Colonic mucosa (tissue), 4 donors: ENCODE measurements at regions not wholly inside any gene's neighbourhood (a gene's known extent, or its start where the extent isn't known, plus 50 kb on each side); places are given as distances from the start of the nearest gene placed in this dataset.
"Not testable (repeated sequence)": the region's sequence is repeated elsewhere in the genome, so short reads cannot be mapped to it uniquely, and the experiment has no call there.

Experiments used
- DNase-seq: peaks from one replicate; pipeline ENCODE4 v3.0.0-alpha.2; 2020
- H3K27ac ChIP-seq: fragments of 200-600 bp; one replicate; pipeline ENCODE4 v1.8.0; 2021
- H3K27me3 ChIP-seq: fragments of 200-600 bp; one replicate; pipeline ENCODE4 v1.8.0; 2021
- H3K36me3 ChIP-seq: fragments of 200-600 bp; one replicate; pipeline ENCODE4 v1.8.0; 2021
- H3K4me1 ChIP-seq: fragments of 200-600 bp; one replicate; pipeline ENCODE4 v1.8.0; 2021; ENCODE audit warnings: mild to moderate bottlenecking
- H3K4me3 ChIP-seq: fragments of 200-600 bp; one replicate; pipeline ENCODE4 v1.8.0; 2021
- H3K9ac ChIP-seq, 2 donors: one replicate each; pipeline ENCODE4 v1.7.0; 2013; ENCODE audit warnings: control low read depth in 2 of 2, low read depth in 2 of 2, low read length in 2 of 2
- H3K9me3 ChIP-seq: fragments of 200-600 bp; one replicate; pipeline ENCODE4 v1.8.0; 2021
- intact Hi-C: fragments of 100-400 bp; cut with DNase I; formaldehyde crosslinking; loops from one replicate; pipeline ENCODE4 v1.14.1; 2022
- TF ChIP-seq, protein P1 (sequence below): fragments of 200-600 bp; IDR thresholded peaks from one replicate; pipeline ENCODE4 v1.8.0; 2022; ENCODE audit warnings: antibody characterized with exemption, mild to moderate bottlenecking
- donor health status: healthy.
- donor health status: DM: no; HTN: no; CAD: no.
- donor health status: DM: no; HTN: no; CAD: no.

DNA sequence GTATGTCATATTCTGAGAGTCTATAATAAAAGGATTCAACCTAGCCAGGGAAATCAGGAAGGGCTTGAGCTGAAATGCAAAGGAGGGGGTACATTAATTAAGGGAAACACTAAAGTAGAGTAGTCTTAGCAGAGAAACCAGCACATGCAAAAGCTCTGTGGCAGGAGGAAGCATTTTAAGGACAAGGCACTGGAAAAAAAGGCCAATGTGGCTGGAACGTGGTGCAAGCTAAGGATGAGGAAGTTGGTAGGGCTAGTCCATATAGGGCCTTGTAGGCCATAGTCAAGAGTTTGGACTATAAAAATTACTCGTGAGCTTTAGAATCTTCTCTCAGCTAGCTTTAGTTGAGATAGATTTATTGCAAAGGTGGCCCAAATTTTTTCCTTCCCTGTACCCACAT is 75.2 kb upstream of the TOP1 start:
- Histone ChIP-seq H3K9me3 (no peaks in the 10 kb centered on the region), H3K27me3 (no peaks in the 10 kb centered on the region), H3K36me3 (no peaks in the 10 kb centered on the region), H3K4me3 (no peak overlapping the region), H3K4me1 (no peaks in the 10 kb centered on the region), H3K9ac (no peak overlapping the region), H3K27ac (no peak overlapping the region)
- DNase-seq, result no peak
- TF ChIP-seq, protein P1, sequence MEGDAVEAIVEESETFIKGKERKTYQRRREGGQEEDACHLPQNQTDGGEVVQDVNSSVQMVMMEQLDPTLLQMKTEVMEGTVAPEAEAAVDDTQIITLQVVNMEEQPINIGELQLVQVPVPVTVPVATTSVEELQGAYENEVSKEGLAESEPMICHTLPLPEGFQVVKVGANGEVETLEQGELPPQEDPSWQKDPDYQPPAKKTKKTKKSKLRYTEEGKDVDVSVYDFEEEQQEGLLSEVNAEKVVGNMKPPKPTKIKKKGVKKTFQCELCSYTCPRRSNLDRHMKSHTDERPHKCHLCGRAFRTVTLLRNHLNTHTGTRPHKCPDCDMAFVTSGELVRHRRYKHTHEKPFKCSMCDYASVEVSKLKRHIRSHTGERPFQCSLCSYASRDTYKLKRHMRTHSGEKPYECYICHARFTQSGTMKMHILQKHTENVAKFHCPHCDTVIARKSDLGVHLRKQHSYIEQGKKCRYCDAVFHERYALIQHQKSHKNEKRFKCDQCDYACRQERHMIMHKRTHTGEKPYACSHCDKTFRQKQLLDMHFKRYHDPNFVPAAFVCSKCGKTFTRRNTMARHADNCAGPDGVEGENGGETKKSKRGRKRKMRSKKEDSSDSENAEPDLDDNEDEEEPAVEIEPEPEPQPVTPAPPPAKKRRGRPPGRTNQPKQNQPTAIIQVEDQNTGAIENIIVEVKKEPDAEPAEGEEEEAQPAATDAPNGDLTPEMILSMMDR, result no peak
- intact Hi-C loops, result loop anchor here (10.0 kb wide), 1 partner anchor 1059 kb away; no protein-coding TSS in a partner anchor

DNA sequence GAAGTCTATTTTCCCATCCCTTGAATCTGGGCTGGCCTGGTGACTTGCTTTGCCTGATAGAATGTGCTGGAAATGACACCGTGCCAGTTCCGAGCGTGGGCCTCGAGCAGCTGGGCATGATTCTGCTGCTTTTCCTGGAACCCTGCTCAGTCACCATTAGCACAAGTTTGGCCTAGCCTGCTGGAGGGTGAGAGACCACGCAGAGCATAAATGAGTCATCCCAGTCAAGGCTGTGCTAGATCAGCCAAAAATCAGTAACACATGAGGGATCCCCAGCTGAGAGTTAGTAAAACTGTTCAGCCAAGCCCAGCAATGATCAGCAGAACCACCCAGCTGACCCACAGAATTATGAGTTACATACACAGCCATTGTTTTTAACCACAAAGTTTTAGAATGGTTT is 74.8 kb upstream of the TOP1 start:
- Histone ChIP-seq H3K27ac (no peak overlapping the region), H3K36me3 (no peaks in the 10 kb centered on the region), H3K27me3 (no peaks in the 10 kb centered on the region), H3K4me3 (no peak overlapping the region), H3K4me1 (no peaks in the 10 kb centered on the region), H3K9me3 (no peaks in the 10 kb centered on the region), H3K9ac (no peak overlapping the region)
- TF ChIP-seq, protein P1, result no peak
- no peak for DNase-seq
- intact Hi-C loops, result loop anchor here (10.0 kb wide), 1 partner anchor 1059 kb away; no protein-coding TSS in a partner anchor

DNA sequence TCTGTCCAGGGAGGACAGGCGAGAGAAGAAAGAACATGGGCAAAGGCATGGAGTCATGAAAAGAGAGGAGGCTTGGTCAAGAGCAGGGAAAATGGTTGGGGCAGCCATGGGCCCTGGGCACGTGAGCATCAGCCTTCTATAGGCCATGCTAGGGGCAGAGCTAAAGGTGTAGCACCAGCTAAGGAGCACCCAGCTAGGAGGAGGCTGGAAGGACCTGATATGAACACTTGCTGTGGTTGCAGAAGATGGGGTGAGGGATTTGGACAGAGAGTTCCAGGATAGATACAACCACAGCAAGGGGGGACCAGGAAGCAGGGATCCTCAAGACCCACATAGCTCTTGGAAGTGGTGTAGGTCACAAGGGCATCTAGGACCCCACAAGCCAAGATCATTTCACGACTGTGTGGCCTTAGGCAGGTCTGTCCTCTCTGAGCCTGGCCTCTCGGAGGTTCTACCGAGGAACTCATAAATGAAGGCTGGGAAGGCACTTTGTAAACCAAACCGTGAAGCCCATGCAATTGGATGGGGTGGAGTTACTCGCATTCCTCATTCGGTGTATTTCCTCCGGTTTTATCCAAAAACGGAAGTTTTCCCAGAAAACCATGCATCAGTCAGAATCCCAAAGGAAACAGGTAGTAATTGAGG is 74.0 kb upstream of the TOP1 start:
- TF ChIP-seq, protein P1, result no peak
- no peaks in the 10 kb centered on the region for H3K4me1 ChIP-seq

DNA sequence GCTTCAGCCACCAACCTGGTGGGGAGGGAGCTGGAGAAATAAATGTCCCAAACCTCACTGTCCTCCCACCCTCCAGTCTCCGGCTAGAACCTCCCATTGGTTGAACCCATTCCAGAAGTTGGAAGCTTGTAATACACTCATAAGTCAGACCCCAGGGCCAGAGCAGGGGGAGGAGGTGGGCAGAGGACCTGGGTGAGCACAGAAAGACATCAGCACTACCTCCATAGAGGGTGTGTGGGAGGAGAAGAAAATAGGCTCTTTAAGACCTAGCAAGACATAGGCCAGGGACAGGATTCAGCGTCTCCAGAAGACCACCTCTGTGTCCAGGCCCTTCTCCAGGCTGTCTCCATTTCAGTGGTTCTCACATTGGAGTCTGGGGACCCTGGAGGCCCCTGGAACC is 73.3 kb upstream of the TOP1 start:
- intact Hi-C loops, result loop anchor here (10.0 kb wide), 1 partner anchor 1061 kb away; no protein-coding TSS in a partner anchor
- no peak overlapping the region for H3K27ac ChIP-seq
- peak; percentile 13 for DNase-seq
- no peak overlapping the region for H3K9ac ChIP-seq
- no peaks in the 10 kb centered on the region for H3K9me3 ChIP-seq
- no peaks in the 10 kb centered on the region for H3K4me1 ChIP-seq
- TF ChIP-seq, protein P1, result no peak
- H3K27me3 ChIP-seq, result no peaks in the 10 kb centered on the region
- H3K36me3 ChIP-seq, result no peaks in the 10 kb centered on the region
- H3K4me3 ChIP-seq, result no peak overlapping the region

More for the DNA sequence above, 74.0 kb upstream of the TOP1 start:
- H3K27ac ChIP-seq, result no peak overlapping the region
- DNase-seq, result peak; percentile 15
- H3K9me3 ChIP-seq, result no peaks in the 10 kb centered on the region
- H3K9ac ChIP-seq, result no peak overlapping the region
- H3K27me3 ChIP-seq, result no peaks in the 10 kb centered on the region
- H3K36me3 ChIP-seq, result no peaks in the 10 kb centered on the region
- H3K4me3 ChIP-seq, result no peak overlapping the region
- intact Hi-C loops, result loop anchor here (10.0 kb wide), 1 partner anchor 1060 kb away; no protein-coding TSS in a partner anchor

DNA sequence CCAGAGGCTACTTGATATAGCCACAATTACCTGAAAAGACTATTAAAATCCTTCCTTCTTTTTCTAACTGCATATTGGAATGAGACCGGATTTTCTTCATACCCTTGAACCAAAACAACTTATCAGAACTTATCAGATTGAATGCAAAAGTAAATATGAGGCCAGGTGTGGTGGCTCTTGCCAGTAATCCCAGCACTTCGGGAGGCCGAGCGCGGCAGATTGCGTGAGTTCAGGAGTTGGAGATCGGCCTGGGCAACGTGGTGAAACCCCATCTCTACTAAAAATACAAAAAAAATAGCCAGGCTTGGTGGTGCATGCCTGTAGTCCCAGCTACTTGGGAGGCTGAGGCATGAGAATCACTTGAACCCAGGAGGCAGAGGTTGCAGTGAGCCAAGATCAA is 72.8 kb upstream of the TOP1 start:
- not testable (repeated sequence) for H3K9ac ChIP-seq, H3K9me3 ChIP-seq, H3K27me3 ChIP-seq, H3K36me3 ChIP-seq, H3K4me1 ChIP-seq, H3K27ac ChIP-seq, H3K4me3 ChIP-seq
- intact Hi-C loops, result loop anchor here (10.0 kb wide), 1 partner anchor 1061 kb away; no protein-coding TSS in a partner anchor
- peak; percentile 3 for DNase-seq

DNA sequence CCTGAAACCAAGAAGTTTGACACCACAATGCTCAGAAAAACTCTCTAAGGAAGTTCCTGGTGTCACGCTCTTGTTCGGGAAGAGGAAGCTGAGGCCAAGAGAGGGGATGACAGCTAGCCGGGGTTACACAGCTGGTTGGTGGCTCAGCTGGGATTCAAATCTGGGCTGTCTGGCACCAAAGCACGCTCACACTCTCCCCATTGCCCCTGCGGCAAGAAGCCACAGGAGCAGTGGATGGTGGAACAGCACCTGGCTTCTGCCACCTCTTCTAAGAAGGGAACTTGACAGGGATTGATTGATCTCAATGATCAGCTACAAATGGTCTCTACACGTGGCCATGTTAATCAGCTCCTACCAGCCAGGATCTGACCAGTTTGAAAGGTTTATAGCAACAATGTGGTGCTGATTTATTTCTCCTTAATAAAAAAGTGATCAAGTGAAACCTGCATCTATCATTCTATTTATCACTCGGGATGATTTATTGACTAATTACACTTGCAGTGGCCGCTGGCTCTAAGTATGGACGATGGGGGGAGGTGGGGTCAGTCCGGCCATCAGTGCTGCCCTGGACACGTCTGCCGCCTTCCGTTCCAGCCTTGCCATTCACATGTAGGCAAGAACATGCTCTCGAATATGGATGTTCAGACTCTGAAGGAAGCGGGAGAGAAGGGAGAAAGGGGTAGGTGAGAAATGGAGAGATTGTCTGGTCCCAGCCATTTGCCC is 71.9 kb upstream of the TOP1 start:
- TF ChIP-seq, protein P1, result no peak
- no peaks in the 10 kb centered on the region for H3K4me1 ChIP-seq
- peak; percentile 15 for DNase-seq
- no peaks in the 10 kb centered on the region for H3K9me3 ChIP-seq
- H3K36me3 ChIP-seq, result no peaks in the 10 kb centered on the region
- intact Hi-C loops, result loop anchor here (10.0 kb wide), 1 partner anchor 1062 kb away; no protein-coding TSS in a partner anchor
- no peak overlapping the region for H3K4me3 ChIP-seq
- no peak overlapping the region for H3K27ac ChIP-seq
- H3K9ac ChIP-seq, result no peak overlapping the region
- H3K27me3 ChIP-seq, result no peaks in the 10 kb centered on the region
